Testis (tissue), 2 donors: ENCODE measurements at regions not wholly inside any gene's neighbourhood (a gene's known extent, or its start where the extent isn't known, plus 50 kb on each side); places are given as distances from the start of the nearest gene placed in this dataset.

Experiments
- DNase-seq: peaks from one replicate; pipeline ENCODE4 v3.0.0-alpha.2; 2019
- H3K27ac ChIP-seq, 2 donors: fragments of 200-600 bp; sonication (generic); one replicate each; pipeline ENCODE4 v1.5.1; 2019
- H3K27me3 ChIP-seq: fragments of 200-600 bp; sonication (generic); one replicate; pipeline ENCODE4 v1.5.1; 2019
- H3K36me3 ChIP-seq: fragments of 200-600 bp; sonication (generic); one replicate; pipeline ENCODE4 v1.5.1; 2017; ENCODE audit warnings: low read depth; ENCODE audit errors: missing control alignments
- H3K4me1 ChIP-seq: fragments of 200-600 bp; sonication (generic); one replicate; pipeline ENCODE4 v1.5.1; 2019
- H3K4me3 ChIP-seq, 2 donors: fragments of 200-600 bp; sonication (generic); one replicate each; pipeline ENCODE4 v1.5.1; 2017 to 2019
- H3K9me3 ChIP-seq: fragments of 200-600 bp; sonication (generic); one replicate; pipeline ENCODE4 v1.5.1; 2017
- CTCF ChIP-seq, 3 experiments: fragments of 450-650 bp in 2 of 3; fragments of 200-600 bp in 1 of 3; sonication (generic) in 1 of 3; IDR thresholded peaks; one replicate each; pipeline ENCODE4 v1.5.1; 2016 to 2019; ENCODE audit warnings: antibody characterized with exemption in 3 of 3, mild to moderate bottlenecking in 2 of 3, moderate library complexity in 1 of 3
- POLR2A ChIP-seq: fragments of 450-650 bp; IDR thresholded peaks from one replicate; pipeline ENCODE4 v1.6.1; 2017; ENCODE audit warnings: antibody characterized with exemption, mild to moderate bottlenecking, moderate library complexity
- WGBS, 2 donors: methylation state at CpG; one replicate each; pipeline ENCODE4 v1.1.5; 2018; 5-methylcytosine and 5-hydroxymethylcytosine counted together
- intact Hi-C: fragments of 100-400 bp; cut with DNase I; formaldehyde crosslinking; loops from one replicate; pipeline ENCODE4 v1.15.1; 2023; ENCODE audit warnings: low total_unique reads

DNA sequence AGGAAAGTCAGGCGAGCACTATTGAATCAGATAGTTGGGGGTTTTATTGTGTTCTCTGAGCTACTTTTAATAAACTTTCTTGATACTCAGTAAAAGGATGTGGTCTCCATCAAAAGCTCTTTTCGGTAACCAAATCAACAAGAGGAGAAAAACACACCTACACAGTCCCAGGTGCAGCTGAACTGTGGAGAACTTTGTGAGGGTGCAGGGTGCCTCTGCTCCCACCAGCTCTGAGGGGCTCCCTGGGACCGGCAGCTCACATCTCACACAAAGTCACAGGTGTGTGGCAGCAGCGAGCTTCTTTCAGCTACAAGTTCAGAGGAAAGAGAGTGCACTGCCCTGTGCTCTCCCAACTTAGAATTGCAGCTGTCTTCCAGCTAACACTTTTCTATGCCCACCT, 650.4 kb downstream of the RNF144A start:
- H3K9me3 ChIP-seq = no peaks in the 10 kb centered on the region
- H3K4me1 ChIP-seq = no peaks in the 10 kb centered on the region
- no peak for TF ChIP-seq POLR2A
- TF ChIP-seq CTCF (IDR thresholded peaks at IDR 0.05) = no peak
- intact Hi-C loops = no loop called here
- no peak for DNase-seq
- H3K4me3 ChIP-seq = no peak overlapping the region
- 71 to 72% methylated on average over 4 of the region's 4 CpGs for WGBS, 2 donors
- H3K27me3 ChIP-seq = no peaks in the 10 kb centered on the region
- H3K27ac ChIP-seq = no peak overlapping the region
- no peaks in the 10 kb centered on the region for H3K36me3 ChIP-seq

GRCh38 chr2:7570247-7570646, 653.0 kb downstream of the RNF144A start:
- Histone ChIP-seq H3K4me1 (no peaks in the 10 kb centered on the region), H3K9me3 (no peaks in the 10 kb centered on the region), H3K27ac (no peak overlapping the region), H3K36me3 (no peaks in the 10 kb centered on the region), H3K4me3 (no peak overlapping the region), H3K27me3 (no peaks in the 10 kb centered on the region)
- intact Hi-C loops = no loop called here
- WGBS, 2 donors = 77 to 79% methylated on average over 3 of the region's 3 CpGs
- no peak for DNase-seq
- TF ChIP-seq CTCF (IDR thresholded peaks at IDR 0.05) (no peak), POLR2A (no peak)

GRCh38 chr2:7571701-7572100, 654.5 kb downstream of the RNF144A start:
- WGBS, 2 donors = 91 to 95% methylated on average over 1 of the region's 1 CpG
- H3K4me3 ChIP-seq = no peak overlapping the region
- intact Hi-C loops = no loop called here

DNA sequence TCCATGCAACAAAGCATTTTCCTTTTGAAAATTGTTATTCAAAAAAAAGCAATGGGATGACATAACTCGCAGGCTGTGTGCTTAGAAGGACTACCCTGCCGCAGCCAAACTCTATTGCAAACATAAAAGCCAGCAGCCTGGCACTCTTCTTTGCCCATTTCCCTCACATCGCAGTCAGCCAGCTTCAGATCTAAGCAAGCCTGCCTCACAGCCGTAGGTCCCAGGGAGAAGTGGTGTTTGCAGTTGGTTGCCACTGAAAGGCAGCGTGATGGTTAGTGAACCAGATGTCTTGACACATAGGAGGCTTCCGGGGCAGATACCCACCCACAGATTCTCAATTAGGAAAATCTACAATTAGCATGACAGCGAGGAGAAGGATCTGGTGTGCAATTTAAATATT, 655.2 kb downstream of the RNF144A start:
- intact Hi-C loops = no loop called here
- TF ChIP-seq POLR2A (no peak), CTCF (IDR thresholded peaks at IDR 0.05) (no peak)
- Histone ChIP-seq H3K27me3 (no peaks in the 10 kb centered on the region), H3K9me3 (no peaks in the 10 kb centered on the region), H3K4me3 (no peak overlapping the region), H3K27ac (no peak overlapping the region), H3K36me3 (no peaks in the 10 kb centered on the region), H3K4me1 (no peaks in the 10 kb centered on the region)
- 83 to 85% methylated on average over 7 of the region's 7 CpGs for WGBS, 2 donors
- DNase-seq = no peak

More at GRCh38 chr2:7571701-7572100, 654.5 kb downstream of the RNF144A start:
- H3K36me3 ChIP-seq = no peaks in the 10 kb centered on the region
- DNase-seq = no peak
- H3K9me3 ChIP-seq = no peaks in the 10 kb centered on the region
- no peaks in the 10 kb centered on the region for H3K27me3 ChIP-seq
- no peaks in the 10 kb centered on the region for H3K4me1 ChIP-seq
- no peak overlapping the region for H3K27ac ChIP-seq
- TF ChIP-seq CTCF (IDR thresholded peaks at IDR 0.05) (no peak), POLR2A (no peak)

DNA sequence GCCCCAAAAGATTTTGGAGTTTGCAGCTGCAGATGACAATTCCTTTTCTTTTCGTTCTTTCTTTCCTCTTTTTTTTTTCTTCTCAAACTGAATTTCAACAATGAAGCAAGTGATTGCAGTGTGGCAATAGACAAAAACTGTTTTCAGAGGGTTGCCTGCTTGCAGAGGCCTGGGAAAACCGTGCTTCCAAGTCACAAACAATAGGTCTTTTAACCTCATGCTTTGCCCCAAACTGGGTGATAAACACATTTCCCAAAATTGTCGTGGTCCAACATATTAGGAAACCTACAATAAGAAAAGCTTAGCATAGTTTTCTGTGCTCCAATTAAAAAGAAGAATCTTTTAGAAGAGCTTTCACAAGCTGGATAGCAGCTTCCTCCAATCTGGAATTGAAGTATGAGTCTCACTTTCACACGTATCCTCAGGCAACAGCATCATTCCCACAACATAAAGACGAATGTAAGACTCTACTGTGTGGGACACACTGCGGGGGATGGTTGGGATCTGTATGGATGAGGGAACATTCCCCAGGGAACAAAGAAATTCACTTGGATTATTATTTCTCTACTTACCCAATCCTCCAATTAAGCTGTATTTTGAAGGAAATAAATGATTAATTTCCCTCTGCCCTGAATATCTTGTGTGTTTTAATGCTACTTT, 656.1 kb downstream of the RNF144A start:
- Histone ChIP-seq H3K4me1 (no peaks in the 10 kb centered on the region), H3K27me3 (no peaks in the 10 kb centered on the region), H3K27ac (no peak overlapping the region), H3K9me3 (no peaks in the 10 kb centered on the region), H3K36me3 (no peaks in the 10 kb centered on the region), H3K4me3 (no peak overlapping the region)
- TF ChIP-seq POLR2A (no peak), CTCF (IDR thresholded peaks at IDR 0.05) (no peak)
- DNase-seq = no peak
- intact Hi-C loops = no loop called here
- 55 to 62% methylated on average over 6 of the region's 6 CpGs for WGBS, 2 donors
